ENCODE measurements at regions not wholly inside any gene's neighbourhood (a gene's known extent, or its start where the extent isn't known, plus 50 kb on each side); places are given as distances from the start of the nearest gene placed in this dataset.
"Not testable (repeated sequence)": the region's sequence is repeated elsewhere in the genome, so short reads cannot be mapped to it uniquely, and the experiment has no call there.

GRCh38 chr3:8436661-8437287 is 64.8 kb upstream of the LMCD1 start:
- Histone ChIP-seq H3K27me3 (ENCODE audit: insufficient read depth, low read depth, low read length) (no peaks in the 10 kb centered on the region), H3K9me3 (ENCODE audit: low read length) (no peaks in the 10 kb centered on the region), H3K4me3 (ENCODE audit: low read length) (no peak overlapping the region), H3K9ac (ENCODE audit: low read length) (no peak overlapping the region), H3K27ac (ENCODE audit: low read length) (no peak overlapping the region), H3F3A (ENCODE audit: insufficient read depth, low read length, poor library complexity, severe bottlenecking) (no peaks in the 10 kb centered on the region), H2AFZ (ENCODE audit: low read depth, low read length) (no peak overlapping the region), H3K4me2 (ENCODE audit: low read length) (no peak overlapping the region), H3K9me2 (ENCODE audit: insufficient read depth, low read length) (no peaks in the 10 kb centered on the region), H3K36me3 (ENCODE audit: insufficient read depth, low read length) (no peaks in the 10 kb centered on the region), H4K20me1 (ENCODE audit: insufficient read depth) (no peaks in the 10 kb centered on the region), H3K79me2 (replicated peaks; ENCODE audit: insufficient read depth, low read length) (no peaks in the 10 kb centered on the region)
- TF ChIP-seq REST (IDR thresholded peaks at IDR 0.05; ENCODE audit: borderline replicate concordance): no peak
- TF ChIP-seq MXI1 (conservative IDR thresholded peaks at IDR 0.05; ENCODE audit: poor library complexity, severe bottlenecking): no peak
- TF ChIP-seq CTCF (IDR thresholded peaks at IDR 0.05; ENCODE audit: poor library complexity, severe bottlenecking): no peak
- TF ChIP-seq EZH2 (IDR thresholded peaks at IDR 0.05; ENCODE audit: borderline replicate concordance, insufficient read depth, low read length, poor library complexity, severe bottlenecking): no peak
- TF ChIP-seq SMC3 (conservative IDR thresholded peaks at IDR 0.05; ENCODE audit: poor library complexity): no peak
- TF ChIP-seq TAF1 (IDR thresholded peaks at IDR 0.05; ENCODE audit: low read depth): no peak
- no peak for TF ChIP-seq RAD21 (conservative IDR thresholded peaks at IDR 0.05)
- TF ChIP-seq POLR2AphosphoS5 (IDR thresholded peaks at IDR 0.05): no peak
- TF ChIP-seq EP300 (conservative IDR thresholded peaks at IDR 0.05; ENCODE audit: poor library complexity, severe bottlenecking): no peak

GRCh38 chr3:8438507-8439079 is 63.0 kb upstream of the LMCD1 start:
- Histone ChIP-seq H3K27ac (ENCODE audit: low read length) (no peak overlapping the region), H3K4me2 (ENCODE audit: low read length) (no peak overlapping the region), H3K9me2 (ENCODE audit: insufficient read depth, low read length) (no peaks in the 10 kb centered on the region), H4K20me1 (ENCODE audit: insufficient read depth) (no peaks in the 10 kb centered on the region), H3K27me3 (ENCODE audit: insufficient read depth, low read depth, low read length) (no peaks in the 10 kb centered on the region), H2AFZ (ENCODE audit: low read depth, low read length) (no peak overlapping the region), H3K36me3 (ENCODE audit: insufficient read depth, low read length) (no peaks in the 10 kb centered on the region), H3K4me3 (ENCODE audit: low read length) (no peak overlapping the region), H3F3A (ENCODE audit: insufficient read depth, low read length, poor library complexity, severe bottlenecking) (no peaks in the 10 kb centered on the region), H3K9ac (ENCODE audit: low read length) (no peak overlapping the region), H3K79me2 (replicated peaks; ENCODE audit: insufficient read depth, low read length) (no peaks in the 10 kb centered on the region), H3K9me3 (ENCODE audit: low read length) (no peaks in the 10 kb centered on the region)
- no peak for TF ChIP-seq MXI1 (conservative IDR thresholded peaks at IDR 0.05; ENCODE audit: poor library complexity, severe bottlenecking)
- no peak for TF ChIP-seq REST (IDR thresholded peaks at IDR 0.05; ENCODE audit: borderline replicate concordance)
- TF ChIP-seq TAF1 (IDR thresholded peaks at IDR 0.05; ENCODE audit: low read depth): no peak
- TF ChIP-seq SMC3 (conservative IDR thresholded peaks at IDR 0.05; ENCODE audit: poor library complexity): no peak
- TF ChIP-seq EZH2 (IDR thresholded peaks at IDR 0.05; ENCODE audit: borderline replicate concordance, insufficient read depth, low read length, poor library complexity, severe bottlenecking): no peak
- no peak for TF ChIP-seq RAD21 (conservative IDR thresholded peaks at IDR 0.05)
- no peak for TF ChIP-seq POLR2AphosphoS5 (IDR thresholded peaks at IDR 0.05)
- TF ChIP-seq EP300 (conservative IDR thresholded peaks at IDR 0.05; ENCODE audit: poor library complexity, severe bottlenecking): no peak
- TF ChIP-seq CTCF (IDR thresholded peaks at IDR 0.05; ENCODE audit: poor library complexity, severe bottlenecking): no peak

- not testable (repeated sequence) for H3K9me2 ChIP-seq (ENCODE audit: insufficient read depth, low read length); H2AFZ ChIP-seq (ENCODE audit: low read depth, low read length); H3K79me2 ChIP-seq (replicated peaks; ENCODE audit: insufficient read depth, low read length); H3K9me3 ChIP-seq (ENCODE audit: low read length); H4K20me1 ChIP-seq (ENCODE audit: insufficient read depth); H3K27ac ChIP-seq (ENCODE audit: low read length); H3K4me3 ChIP-seq (ENCODE audit: low read length); H3K9ac ChIP-seq (ENCODE audit: low read length); H3F3A ChIP-seq (ENCODE audit: insufficient read depth, low read length, poor library complexity, severe bottlenecking); H3K27me3 ChIP-seq (ENCODE audit: insufficient read depth, low read depth, low read length); H3K4me2 ChIP-seq (ENCODE audit: low read length); H3K36me3 ChIP-seq (ENCODE audit: insufficient read depth, low read length)
These were observed 61.5 kb upstream of the LMCD1 start for GRCh38 chr3:8440142-8440541.
